ENCODE measurements at regions not wholly inside any gene's neighbourhood (a gene's known extent, or its start where the extent isn't known, plus 50 kb on each side); places are given as distances from the start of the nearest gene placed in this dataset.

- TF ChIP-seq POLR2AphosphoS5 (IDR thresholded peaks at IDR 0.05; ENCODE audit: low read depth) (no peak), JUNB (IDR thresholded peaks at IDR 0.05; ENCODE audit: unreplicated experiment) (no peak)
- TF ChIP-seq, protein P1, sequence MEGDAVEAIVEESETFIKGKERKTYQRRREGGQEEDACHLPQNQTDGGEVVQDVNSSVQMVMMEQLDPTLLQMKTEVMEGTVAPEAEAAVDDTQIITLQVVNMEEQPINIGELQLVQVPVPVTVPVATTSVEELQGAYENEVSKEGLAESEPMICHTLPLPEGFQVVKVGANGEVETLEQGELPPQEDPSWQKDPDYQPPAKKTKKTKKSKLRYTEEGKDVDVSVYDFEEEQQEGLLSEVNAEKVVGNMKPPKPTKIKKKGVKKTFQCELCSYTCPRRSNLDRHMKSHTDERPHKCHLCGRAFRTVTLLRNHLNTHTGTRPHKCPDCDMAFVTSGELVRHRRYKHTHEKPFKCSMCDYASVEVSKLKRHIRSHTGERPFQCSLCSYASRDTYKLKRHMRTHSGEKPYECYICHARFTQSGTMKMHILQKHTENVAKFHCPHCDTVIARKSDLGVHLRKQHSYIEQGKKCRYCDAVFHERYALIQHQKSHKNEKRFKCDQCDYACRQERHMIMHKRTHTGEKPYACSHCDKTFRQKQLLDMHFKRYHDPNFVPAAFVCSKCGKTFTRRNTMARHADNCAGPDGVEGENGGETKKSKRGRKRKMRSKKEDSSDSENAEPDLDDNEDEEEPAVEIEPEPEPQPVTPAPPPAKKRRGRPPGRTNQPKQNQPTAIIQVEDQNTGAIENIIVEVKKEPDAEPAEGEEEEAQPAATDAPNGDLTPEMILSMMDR (conservative IDR thresholded peaks at IDR 0.05; ENCODE audit: low read depth in 2 of 2) = no peak
Measured at GRCh38 chr14:82422230-82422629, 888.6 kb upstream of the SEL1L start.

All from GM23338 (cell line).